Rectal smooth muscle tissue (tissue), 1 donor: ENCODE measurements at regions not wholly inside any gene's neighbourhood (a gene's known extent, or its start where the extent isn't known, plus 50 kb on each side); places are given as distances from the start of the nearest gene placed in this dataset.

Experiments used
- H3K27ac ChIP-seq: one replicate; pipeline ENCODE4 v1.7.0; 2013; ENCODE audit warnings: low read depth, low read length, inconsistent platforms
- H3K27me3 ChIP-seq: one replicate; pipeline ENCODE4 v1.7.0; 2013; ENCODE audit warnings: low read length; ENCODE audit not compliant: control insufficient read depth, insufficient read depth
- H3K36me3 ChIP-seq: one replicate; pipeline ENCODE4 v1.7.0; 2013; ENCODE audit warnings: low read length; ENCODE audit not compliant: control insufficient read depth, insufficient read depth
- H3K4me1 ChIP-seq: one replicate; pipeline ENCODE4 v1.7.0; 2013; ENCODE audit warnings: low read length; ENCODE audit not compliant: control insufficient read depth, insufficient read depth
- H3K4me3 ChIP-seq: one replicate; pipeline ENCODE4 v1.7.0; 2013; ENCODE audit warnings: low read length
- H3K9ac ChIP-seq: one replicate; pipeline ENCODE4 v1.7.0; 2013; ENCODE audit warnings: low read length

DNA sequence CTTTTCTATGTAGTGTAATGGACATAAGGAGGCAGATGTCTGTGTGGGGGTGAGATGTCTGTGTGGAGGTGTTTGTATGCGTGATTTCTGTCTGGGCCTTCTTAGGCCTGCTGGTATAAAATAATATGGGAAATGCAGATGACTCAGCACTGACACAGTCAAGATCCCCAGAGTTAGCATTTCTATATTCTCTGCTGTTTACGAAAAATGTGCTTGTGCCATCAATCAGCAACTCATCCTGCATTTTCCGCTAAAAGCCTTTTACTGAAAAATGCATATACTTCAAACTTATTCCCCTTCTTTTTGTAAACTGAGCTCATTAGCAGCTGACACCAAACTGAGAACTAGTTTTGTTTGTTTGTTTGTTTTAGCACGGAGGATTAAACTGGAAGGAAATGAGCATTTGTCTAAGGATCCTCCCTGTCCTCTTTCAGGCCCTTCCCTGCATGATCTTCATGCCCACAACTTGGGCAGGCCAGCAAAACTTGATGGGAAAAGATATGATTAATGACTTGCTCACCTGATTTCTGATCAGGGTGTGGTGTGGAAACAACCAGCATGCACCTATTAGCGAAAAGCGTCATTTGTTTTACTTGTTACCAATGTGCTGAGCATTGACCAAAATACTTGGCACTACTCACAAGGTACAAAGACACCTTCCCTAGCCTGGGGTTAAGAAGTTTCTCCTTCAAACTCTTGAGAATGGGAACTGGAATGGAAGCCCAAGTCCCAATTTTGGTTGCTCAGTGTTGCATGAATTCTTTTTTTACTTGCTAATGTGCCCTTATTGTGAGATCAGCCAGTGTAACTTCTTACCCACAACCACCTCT is 77.4 kb downstream of the NDUFS5 start:
- Histone ChIP-seq H3K27me3 (no peaks in the 10 kb centered on the region), H3K4me1 (peaks cover 33% of the 10 kb centered on the region)

GRCh38 chr1:39104158-39105060 is 78.3 kb downstream of the NDUFS5 start:
- H3K4me1 ChIP-seq = peaks cover 37% of the 10 kb centered on the region

More for the DNA sequence above, 77.4 kb downstream of the NDUFS5 start:
- Histone ChIP-seq H3K36me3 (no peaks in the 10 kb centered on the region), H3K9ac (no peak overlapping the region), H3K27ac (peak overlapping the region; percentile 91), H3K4me3 (no peak overlapping the region)

GRCh38 chr1:39105061-39105840 is 79.1 kb downstream of the NDUFS5 start:
- Histone ChIP-seq H3K36me3 (no peaks in the 10 kb centered on the region), H3K9ac (peak overlapping the region; percentile 68), H3K4me3 (peak overlapping the region; percentile 74), H3K4me1 (peaks cover 43% of the 10 kb centered on the region), H3K27ac (peak overlapping the region; percentile 91), H3K27me3 (no peaks in the 10 kb centered on the region)

More at GRCh38 chr1:39104158-39105060, 78.3 kb downstream of the NDUFS5 start:
- H3K9ac ChIP-seq = peak overlapping the region; percentile 2
- no peaks in the 10 kb centered on the region for H3K27me3 ChIP-seq
- H3K27ac ChIP-seq = peak overlapping the region; percentile 91
- no peaks in the 10 kb centered on the region for H3K36me3 ChIP-seq
- peak overlapping the region; percentile 74 for H3K4me3 ChIP-seq

GRCh38 chr1:39105841-39106765 is 80.0 kb downstream of the NDUFS5 start:
- Histone ChIP-seq H3K4me3 (peak overlapping the region; percentile 74), H3K4me1 (peaks cover 51% of the 10 kb centered on the region), H3K27ac (peak overlapping the region; percentile 91), H3K9ac (peak overlapping the region; percentile 68), H3K36me3 (no peaks in the 10 kb centered on the region), H3K27me3 (no peaks in the 10 kb centered on the region)

DNA sequence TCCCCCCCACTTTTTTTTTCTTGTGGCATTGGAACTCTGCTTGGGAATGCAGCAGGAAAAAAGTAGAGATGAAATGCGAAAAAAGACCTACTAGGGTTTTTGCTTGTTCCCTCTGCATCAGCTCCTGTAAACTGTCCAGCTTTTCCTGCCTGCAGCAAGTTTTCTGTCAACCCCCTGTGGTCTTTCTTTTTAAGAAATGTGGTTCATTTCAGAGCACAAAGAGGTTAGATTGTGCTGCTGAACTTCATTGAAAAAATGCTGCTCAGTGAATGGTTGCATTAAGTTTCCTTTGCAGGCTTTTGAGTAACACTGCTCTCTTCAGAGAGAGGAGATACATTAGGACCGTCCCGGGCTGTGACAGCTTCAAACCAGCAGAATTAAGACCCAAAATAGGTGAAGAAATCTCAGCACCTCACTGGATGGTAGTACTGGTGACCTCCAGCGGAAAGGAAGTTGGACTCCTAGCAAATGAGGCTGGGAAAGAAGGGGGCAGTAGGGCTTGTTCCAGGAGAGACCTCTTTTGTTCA is 80.7 kb downstream of the NDUFS5 start:
- no peaks in the 10 kb centered on the region for H3K27me3 ChIP-seq
- H3K9ac ChIP-seq = no peak overlapping the region
- peaks cover 51% of the 10 kb centered on the region for H3K4me1 ChIP-seq
- H3K27ac ChIP-seq = peak overlapping the region; percentile 91
- H3K4me3 ChIP-seq = peak overlapping the region; percentile 74
- H3K36me3 ChIP-seq = no peaks in the 10 kb centered on the region

GRCh38 chr1:39107341-39108290 is 81.5 kb downstream of the NDUFS5 start:
- Histone ChIP-seq H3K27ac (peak overlapping the region; percentile 91), H3K4me3 (peak overlapping the region; percentile 74), H3K27me3 (no peaks in the 10 kb centered on the region), H3K9ac (no peak overlapping the region), H3K36me3 (no peaks in the 10 kb centered on the region), H3K4me1 (peaks cover 51% of the 10 kb centered on the region)

DNA sequence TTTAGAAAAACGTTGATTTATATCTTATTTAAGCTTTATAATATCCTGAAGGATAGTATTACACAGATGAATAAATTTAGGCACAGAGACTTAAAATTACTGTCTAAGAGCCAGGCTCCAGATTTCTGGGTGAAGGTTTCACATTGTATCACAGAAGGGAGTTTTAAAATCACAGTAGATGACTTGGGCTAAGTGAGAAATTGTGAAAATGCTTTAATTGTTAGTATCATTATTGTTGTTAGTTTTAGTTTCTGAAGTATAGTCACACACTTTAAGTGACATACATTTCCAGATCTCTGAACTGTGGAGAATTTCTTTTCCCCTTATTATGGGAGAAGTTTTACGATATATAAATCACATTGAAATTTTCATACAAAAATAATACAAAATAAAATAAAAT is 83.5 kb downstream of the NDUFS5 start:
- Histone ChIP-seq H3K4me3 (no peak overlapping the region), H3K36me3 (no peaks in the 10 kb centered on the region), H3K27me3 (no peaks in the 10 kb centered on the region), H3K4me1 (peaks cover 32% of the 10 kb centered on the region), H3K9ac (no peak overlapping the region), H3K27ac (peak overlapping the region; percentile 48)

DNA sequence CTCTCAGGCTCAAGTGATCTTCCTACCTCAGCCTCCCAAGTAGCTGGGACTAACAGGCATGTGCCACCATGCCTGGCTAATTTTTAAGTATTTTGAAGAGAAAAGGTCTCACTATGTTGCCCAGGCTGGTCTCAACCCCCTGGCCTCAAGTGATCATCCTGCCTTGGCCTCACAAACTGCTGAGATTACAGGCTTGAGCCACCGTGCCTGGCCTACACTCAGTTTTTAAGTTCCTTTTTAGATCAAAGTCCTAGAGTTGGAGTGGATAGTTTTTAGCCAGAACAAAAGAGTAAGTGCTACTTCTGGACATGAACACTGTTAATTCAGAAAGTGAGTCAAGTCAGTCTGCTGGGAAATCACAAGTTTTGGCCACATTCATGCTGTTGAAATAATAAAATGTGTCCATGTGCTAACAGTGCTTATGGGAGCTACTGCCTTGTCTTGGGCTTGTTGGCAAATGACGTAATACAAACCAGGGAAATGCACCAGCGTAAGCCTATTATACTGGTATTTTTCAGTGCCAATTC is 84.2 kb downstream of the NDUFS5 start:
- Histone ChIP-seq H3K36me3 (no peaks in the 10 kb centered on the region), H3K27ac (peak overlapping the region; percentile 82), H3K27me3 (no peaks in the 10 kb centered on the region), H3K9ac (no peak overlapping the region), H3K4me3 (no peak overlapping the region), H3K4me1 (peaks cover 38% of the 10 kb centered on the region)

GRCh38 chr1:39110882-39111281 is 84.7 kb downstream of the NDUFS5 start:
- Histone ChIP-seq H3K9ac (no peak overlapping the region), H3K4me3 (no peak overlapping the region), H3K36me3 (no peaks in the 10 kb centered on the region), H3K27me3 (no peaks in the 10 kb centered on the region), H3K27ac (peak overlapping the region; percentile 82), H3K4me1 (peaks cover 43% of the 10 kb centered on the region)

GRCh38 chr1:39113109-39113743 is 87.1 kb downstream of the NDUFS5 start:
- H3K4me3 ChIP-seq = no peak overlapping the region
- no peak overlapping the region for H3K27ac ChIP-seq
- H3K36me3 ChIP-seq = no peaks in the 10 kb centered on the region
- H3K9ac ChIP-seq = no peak overlapping the region
- peaks cover 37% of the 10 kb centered on the region for H3K4me1 ChIP-seq
- H3K27me3 ChIP-seq = no peaks in the 10 kb centered on the region
